Fibroblast of gingiva (primary cell): ENCODE measurements at regions not wholly inside any gene's neighbourhood (a gene's known extent, or its start where the extent isn't known, plus 50 kb on each side); places are given as distances from the start of the nearest gene placed in this dataset.
"Not testable (repeated sequence)": the region's sequence is repeated elsewhere in the genome, so short reads cannot be mapped to it uniquely, and the experiment has no call there.

Source experiments
- DNase-seq: peaks from one replicate; pipeline ENCODE4 v3.0.0-alpha.2; 2011; ENCODE audit warnings: low read depth

GRCh38 chr2:122651780-122652179 is 896.3 kb downstream of the TSN start:
- no peak for DNase-seq

GRCh38 chr2:122652670-122653069 is 897.2 kb downstream of the TSN start:
- no peak for DNase-seq

- no peak for DNase-seq
These were observed 901.0 kb downstream of the TSN start for GRCh38 chr2:122656403-122656802.

GRCh38 chr2:122660786-122661634 is 905.6 kb downstream of the TSN start:
- no peak for DNase-seq

GRCh38 chr2:122663620-122664019 is 908.2 kb downstream of the TSN start:
- no peak for DNase-seq

- DNase-seq: no peak
These were observed 914.2 kb downstream of the TSN start for GRCh38 chr2:122669627-122670026.

GRCh38 chr2:122670897-122671296 is 915.4 kb downstream of the TSN start:
- no peak for DNase-seq

- DNase-seq: no peak
These were observed 925.2 kb downstream of the TSN start for GRCh38 chr2:122680662-122681061.

- DNase-seq: no peak
These were observed 926.2 kb downstream of the TSN start for GRCh38 chr2:122681626-122682025.

GRCh38 chr2:122682356-122682755 is 926.9 kb downstream of the TSN start:
- no peak for DNase-seq

- DNase-seq: no peak
These were observed 927.6 kb downstream of the TSN start for GRCh38 chr2:122683018-122683417.

- no peak for DNase-seq
These were observed 937.1 kb downstream of the TSN start for GRCh38 chr2:122692400-122693083.

GRCh38 chr2:122697415-122697814 is 942.0 kb downstream of the TSN start:
- DNase-seq: no peak

- no peak for DNase-seq
These were observed 948.2 kb downstream of the TSN start for GRCh38 chr2:122703676-122704075.

GRCh38 chr2:122704109-122704563 is 948.7 kb downstream of the TSN start:
- no peak for DNase-seq

- no peak for DNase-seq
These were observed 950.3 kb downstream of the TSN start for GRCh38 chr2:122705746-122706145.

- DNase-seq: no peak
These were observed 951.3 kb downstream of the TSN start for GRCh38 chr2:122706757-122707223.

- DNase-seq: no peak
These were observed 951.9 kb downstream of the TSN start for GRCh38 chr2:122707224-122707824.

GRCh38 chr2:122710049-122710448 is 954.6 kb downstream of the TSN start:
- DNase-seq: no peak

GRCh38 chr2:122713800-122714199 is 958.3 kb downstream of the TSN start:
- no peak for DNase-seq

- not testable (repeated sequence) for DNase-seq
These were observed 965.4 kb downstream of the TSN start for GRCh38 chr2:122720822-122721221.

- no peak for DNase-seq
These were observed 979.4 kb downstream of the TSN start for GRCh38 chr2:122734766-122735424.
